ENCODE measurements at regions not wholly inside any gene's neighbourhood (a gene's known extent, or its start where the extent isn't known, plus 50 kb on each side); places are given as distances from the start of the nearest gene placed in this dataset.

DNA sequence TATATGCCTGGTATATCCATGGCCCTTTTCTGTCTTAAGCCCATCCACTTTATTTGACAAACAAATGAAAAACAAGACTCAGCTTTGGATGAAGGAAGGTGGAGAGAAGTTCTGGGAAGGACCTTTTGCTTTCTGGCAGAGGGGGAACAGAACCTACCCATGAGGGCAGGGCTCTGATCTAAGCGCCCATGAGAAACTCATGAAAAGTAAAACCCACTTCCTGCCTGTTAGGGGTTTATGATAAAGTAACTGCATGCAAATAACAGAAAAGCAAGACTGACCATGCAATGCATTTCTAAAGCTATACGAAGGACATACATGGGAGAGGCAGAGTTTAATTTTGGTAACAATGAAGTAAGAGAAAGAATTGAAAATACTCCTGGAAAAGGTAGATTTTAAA, 181.9 kb upstream of the ADRA1B start:
- dilution Hi-C loops (cut with MboI; ENCODE audit: extremely low pct_ligation_motif_present, low sequenced_read_pairs) (no loop called here), intact Hi-C loops (cut with micrococcal nuclease) (no loop called here)
- H3K27me3 ChIP-seq (ENCODE audit: control insufficient read depth in 2 of 2, insufficient read depth in 2 of 2, low read length in 2 of 2): no peaks in the 10 kb centered on the region
- H3K9me1 ChIP-seq (replicated peaks; ENCODE audit: control insufficient read depth, extremely low read depth, insufficient read depth, low read length): no peaks in the 10 kb centered on the region
- H3K9ac ChIP-seq (replicated peaks; ENCODE audit: extremely low read depth, insufficient read depth, low read length): no peak overlapping the region
- no peaks in the 10 kb centered on the region for H3K36me3 ChIP-seq (ENCODE audit: control insufficient read depth in 2 of 2, extremely low read depth in 1 of 2, insufficient read depth in 2 of 2, low read length in 2 of 2)
- no peak for DNase-seq (ENCODE audit: low read depth, low spot score)
- no TSS peak for BruUV-seq (replicated peaks)
- H2AFZ ChIP-seq (ENCODE audit: low read depth, low read length): no peak overlapping the region
- H4K20me1 ChIP-seq (replicated peaks; ENCODE audit: control insufficient read depth, extremely low read depth, insufficient read depth, low read length): no peaks in the 10 kb centered on the region
- no peak overlapping the region for H3K4me3 ChIP-seq (replicated peaks in 1 of 3; ENCODE audit: insufficient read depth in 1 of 3, low read depth in 1 of 3, low read length in 3 of 3)
- H3K79me2 ChIP-seq (ENCODE audit: control insufficient read depth, insufficient read depth, low read length): no peaks in the 10 kb centered on the region
- no peak overlapping the region for H3K27ac ChIP-seq (ENCODE audit: insufficient read depth, low read depth, low read length)
- no peak overlapping the region for H3K4me2 ChIP-seq (ENCODE audit: insufficient read depth, low read length)
- peaks cover 2% of the 10 kb centered on the region for H3K9me3 ChIP-seq (replicated peaks; ENCODE audit: control insufficient read depth, insufficient read depth, low read length)
- FAIRE-seq: no peak
- no peaks in the 10 kb centered on the region for H3K4me1 ChIP-seq (ENCODE audit: control insufficient read depth, extremely low read depth, insufficient read depth, low read length)
- TF ChIP-seq JUN (IDR thresholded peaks at IDR 0.05; ENCODE audit: borderline replicate concordance, insufficient read depth, insufficient read length, low read depth) (no peak), POLR2A (IDR thresholded peaks at IDR 0.05; ENCODE audit: low read depth, low read length) (no peak), EZH2 (IDR thresholded peaks at IDR 0.05; ENCODE audit: borderline replicate concordance, low read depth, low read length, severe bottlenecking) (no peak), MYC (IDR thresholded peaks at IDR 0.05; ENCODE audit: low read depth, low read length) (no peak), GATA2 (IDR thresholded peaks at IDR 0.05; ENCODE audit: insufficient read depth, insufficient read length, low read depth, low read length) (no peak), POLR2AphosphoS5 (IDR thresholded peaks at IDR 0.05; ENCODE audit: insufficient read depth, low read depth, low read length) (no peak), FOS (IDR thresholded peaks at IDR 0.05; ENCODE audit: borderline replicate concordance, insufficient read depth, low read length) (no peak)
- TF ChIP-seq, protein P1, sequence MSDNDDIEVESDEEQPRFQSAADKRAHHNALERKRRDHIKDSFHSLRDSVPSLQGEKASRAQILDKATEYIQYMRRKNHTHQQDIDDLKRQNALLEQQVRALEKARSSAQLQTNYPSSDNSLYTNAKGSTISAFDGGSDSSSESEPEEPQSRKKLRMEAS (IDR thresholded peaks at IDR 0.05; ENCODE audit: insufficient read depth, insufficient read length): no peak
- TF ChIP-seq, protein P2, sequence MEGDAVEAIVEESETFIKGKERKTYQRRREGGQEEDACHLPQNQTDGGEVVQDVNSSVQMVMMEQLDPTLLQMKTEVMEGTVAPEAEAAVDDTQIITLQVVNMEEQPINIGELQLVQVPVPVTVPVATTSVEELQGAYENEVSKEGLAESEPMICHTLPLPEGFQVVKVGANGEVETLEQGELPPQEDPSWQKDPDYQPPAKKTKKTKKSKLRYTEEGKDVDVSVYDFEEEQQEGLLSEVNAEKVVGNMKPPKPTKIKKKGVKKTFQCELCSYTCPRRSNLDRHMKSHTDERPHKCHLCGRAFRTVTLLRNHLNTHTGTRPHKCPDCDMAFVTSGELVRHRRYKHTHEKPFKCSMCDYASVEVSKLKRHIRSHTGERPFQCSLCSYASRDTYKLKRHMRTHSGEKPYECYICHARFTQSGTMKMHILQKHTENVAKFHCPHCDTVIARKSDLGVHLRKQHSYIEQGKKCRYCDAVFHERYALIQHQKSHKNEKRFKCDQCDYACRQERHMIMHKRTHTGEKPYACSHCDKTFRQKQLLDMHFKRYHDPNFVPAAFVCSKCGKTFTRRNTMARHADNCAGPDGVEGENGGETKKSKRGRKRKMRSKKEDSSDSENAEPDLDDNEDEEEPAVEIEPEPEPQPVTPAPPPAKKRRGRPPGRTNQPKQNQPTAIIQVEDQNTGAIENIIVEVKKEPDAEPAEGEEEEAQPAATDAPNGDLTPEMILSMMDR (IDR thresholded peaks at IDR 0.05; ENCODE audit: extremely low read depth in 1 of 2, insufficient read depth in 1 of 2, low read depth in 1 of 2, low read length in 2 of 2): no peak
- ChIA-PET POLR2A (no interaction called here), CTCF (no interaction called here)
